Breast epithelium (tissue), 3 donors: ENCODE measurements at regions not wholly inside any gene's neighbourhood (a gene's known extent, or its start where the extent isn't known, plus 50 kb on each side); places are given as distances from the start of the nearest gene placed in this dataset.

Experiments used
- CTCF ChIP-seq, 3 donors: fragments of 450-650 bp; IDR thresholded peaks; one replicate each; pipeline ENCODE4 v1.5.1; 2016 to 2017; ENCODE audit warnings: antibody characterized with exemption in 3 of 3, mild to moderate bottlenecking in 3 of 3, moderate library complexity in 3 of 3
- POLR2A ChIP-seq: fragments of 450-650 bp; IDR thresholded peaks from one replicate; pipeline ENCODE4 v1.6.1; 2016; ENCODE audit warnings: antibody characterized with exemption, mild to moderate bottlenecking, moderate library complexity

GRCh38 chr22:34997633-34998299, 68.2 kb upstream of the ISX start:
- no peak for TF ChIP-seq POLR2A
- TF ChIP-seq CTCF (IDR thresholded peaks at IDR 0.05), result no peak
